Psoas muscle (tissue), 7 donors: ENCODE measurements at regions not wholly inside any gene's neighbourhood (a gene's known extent, or its start where the extent isn't known, plus 50 kb on each side); places are given as distances from the start of the nearest gene placed in this dataset.

Experiments used
- ATAC-seq, 4 donors: fragments of 200-7000 bp; cut with Tn5 transposase; one replicate each; pipeline ENCODE4 v1.9.1; 2020; ENCODE audit warnings: moderate library complexity in 3 of 4, mild to moderate bottlenecking in 2 of 4
- DNase-seq, 2 donors: peaks; one replicate each; pipeline ENCODE4 v3.0.0-alpha.2; 2020
- H3K27ac ChIP-seq: fragments of 200-600 bp; one replicate; pipeline ENCODE4 v1.8.0; 2022
- H3K27me3 ChIP-seq, 3 donors: fragments of 200-600 bp in 1 of 3; one replicate each; pipeline versions ENCODE4 v1.6.1 to v1.8.0; 2013 to 2022; ENCODE audit warnings: low read length in 2 of 3, mild to moderate bottlenecking in 2 of 3, moderate library complexity in 1 of 3; ENCODE audit not compliant: insufficient read depth in 3 of 3
- H3K36me3 ChIP-seq, 2 donors: fragments of 200-600 bp in 1 of 2; one replicate each; pipeline versions ENCODE4 v1.6.1 to v1.8.0; 2013 to 2022; ENCODE audit warnings: low read depth in 1 of 2, mild to moderate bottlenecking in 1 of 2, moderate library complexity in 1 of 2; ENCODE audit not compliant: insufficient read depth in 1 of 2
- H3K4me1 ChIP-seq: fragments of 200-600 bp; one replicate; pipeline ENCODE4 v1.8.0; 2022
- H3K4me3 ChIP-seq: fragments of 200-600 bp; one replicate; pipeline ENCODE4 v1.8.0; 2022; ENCODE audit warnings: mild to moderate bottlenecking
- H3K9me3 ChIP-seq: fragments of 200-600 bp; one replicate; pipeline ENCODE4 v1.8.0; 2022
- CTCF ChIP-seq: fragments of 200-600 bp; IDR thresholded peaks from one replicate; pipeline ENCODE4 v1.8.0; 2022; ENCODE audit warnings: antibody characterized with exemption
- WGBS, 3 donors: extraction: QIAGEN DNeasy Blood & Tissue Kit; methylation state at CpG; one replicate each; pipeline versions ENCODE4 v1.1.6 to v1.1.7; 2013; 5-methylcytosine and 5-hydroxymethylcytosine counted together
- intact Hi-C, 2 donors: fragments of 100-400 bp; cut with DNase I; formaldehyde crosslinking; loops; one replicate each; pipeline versions ENCODE4 v1.11.0 to v1.14.2; 2022
- donor health status: healthy with polysubstance abuse.
- donor health status: DM: no; HTN: no; CAD: no; lungs with moderate emphysema.
- donor health status: Bipolar disorder and iron deficiency.
- donor health status: healthy.
- donor health status: DM: yes; HTN: yes; CAD: no.
- donor health status: DM: no; HTN: no; CAD: no.
- donor health status: DM: yes; HTN: yes; CAD: no.

DNA sequence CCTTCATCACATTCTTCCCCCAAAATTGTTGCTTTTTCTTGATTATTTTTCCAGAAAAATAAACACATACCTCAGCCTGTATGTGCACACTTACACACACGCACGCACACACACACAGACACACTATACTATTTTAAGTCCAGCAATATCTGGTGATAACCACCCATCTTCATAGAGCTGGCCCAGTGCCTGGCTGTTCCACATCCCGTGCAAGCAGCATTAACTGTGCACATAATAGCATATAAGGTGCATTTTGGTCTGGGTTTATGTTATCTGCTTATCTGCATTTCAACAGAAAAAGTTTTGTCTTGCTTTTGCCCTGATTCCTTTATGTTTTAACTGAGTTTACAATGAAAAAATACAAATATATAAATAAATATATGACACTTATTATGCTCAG is 143.1 kb upstream of the KLF6 start:
- no peak for ATAC-seq
- Histone ChIP-seq H3K4me3 (no peak overlapping the region), H3K4me1 (no peaks in the 10 kb centered on the region), H3K27me3 (no peaks in the 10 kb centered on the region), H3K9me3 (no peaks in the 10 kb centered on the region), H3K36me3 (no peaks in the 10 kb centered on the region), H3K27ac (no peak overlapping the region)
- no peak for DNase-seq
- TF ChIP-seq CTCF = no peak
- 67 to 70% (median 67%) methylated on average over 3 of the region's 3 CpGs for WGBS, 3 donors
- intact Hi-C loops = no loop called here

DNA sequence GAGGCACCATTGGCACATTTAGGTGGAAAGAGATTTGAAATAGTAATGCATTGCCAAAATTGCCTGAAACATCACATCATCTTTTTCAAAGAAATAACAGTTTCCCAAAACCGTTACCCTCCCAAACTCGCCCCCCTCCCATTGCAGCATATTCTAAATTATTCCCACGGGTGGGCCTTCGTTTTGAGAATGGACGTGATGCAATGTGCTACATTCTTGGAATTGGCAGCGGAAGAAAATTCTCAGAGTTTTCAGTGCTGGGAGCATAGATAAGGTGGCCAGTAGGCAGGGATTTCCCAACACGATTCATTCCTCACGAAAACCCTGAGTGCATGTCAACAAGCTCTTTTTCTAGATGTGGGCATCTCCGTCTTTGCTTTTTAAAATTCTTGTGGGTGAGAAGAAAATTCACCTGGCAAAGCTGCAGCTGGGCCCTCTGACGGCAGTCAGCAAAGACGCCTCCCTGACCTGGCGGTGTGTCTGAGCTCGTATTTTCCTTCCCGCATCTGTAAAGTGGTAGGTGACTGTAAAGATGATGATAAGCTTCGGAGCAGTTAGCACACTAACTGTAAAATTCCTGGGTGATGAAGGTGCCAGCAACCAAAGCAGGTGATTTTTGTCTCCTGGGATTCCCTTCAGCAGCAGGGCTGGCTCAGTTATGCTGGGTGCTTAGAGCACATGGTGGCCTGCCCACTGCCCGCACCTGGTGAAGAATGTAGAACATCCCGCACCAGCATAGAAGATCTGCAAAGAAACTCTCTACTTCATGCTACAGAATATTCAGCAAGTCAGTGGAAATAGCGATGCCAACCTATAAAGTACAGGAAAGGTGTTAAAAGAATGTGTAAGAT is 141.9 kb upstream of the KLF6 start:
- Histone ChIP-seq H3K36me3 (no peaks in the 10 kb centered on the region), H3K27ac (no peak overlapping the region), H3K4me1 (no peaks in the 10 kb centered on the region), H3K4me3 (no peak overlapping the region), H3K27me3 (no peaks in the 10 kb centered on the region), H3K9me3 (no peaks in the 10 kb centered on the region)
- TF ChIP-seq CTCF = no peak
- ATAC-seq (no peak), DNase-seq (no peak)
- 62 to 70% (median 66%) methylated on average over 18 of the region's 18 CpGs for WGBS, 3 donors
- intact Hi-C loops = no loop called here

DNA sequence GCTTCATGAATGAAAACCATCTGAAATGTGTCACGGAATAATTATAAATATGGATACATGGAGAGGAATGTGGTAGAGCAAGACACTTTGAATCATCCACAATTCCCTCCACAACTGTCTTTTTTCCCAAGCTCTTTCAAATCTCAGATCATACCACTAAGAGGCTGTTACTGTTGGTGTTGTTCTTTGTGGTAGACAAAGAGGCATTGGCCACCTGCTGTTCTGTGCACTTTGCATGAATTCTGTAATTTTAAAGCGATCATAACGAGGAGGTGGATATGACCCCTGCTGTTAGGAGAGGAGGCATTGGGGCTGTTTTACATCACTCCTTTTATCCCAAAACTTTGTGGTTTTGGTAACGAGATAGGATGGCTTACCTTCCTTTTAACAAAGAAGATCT is 141.2 kb upstream of the KLF6 start:
- ATAC-seq = no peak
- TF ChIP-seq CTCF = no peak
- Histone ChIP-seq H3K4me1 (no peaks in the 10 kb centered on the region), H3K36me3 (no peaks in the 10 kb centered on the region), H3K9me3 (no peaks in the 10 kb centered on the region), H3K27ac (no peak overlapping the region), H3K4me3 (no peak overlapping the region), H3K27me3 (no peaks in the 10 kb centered on the region)
- WGBS, 3 donors = 80 to 88% (median 85%) methylated on average over 4 of the region's 4 CpGs
- no peak for DNase-seq
- intact Hi-C loops = no loop called here

DNA sequence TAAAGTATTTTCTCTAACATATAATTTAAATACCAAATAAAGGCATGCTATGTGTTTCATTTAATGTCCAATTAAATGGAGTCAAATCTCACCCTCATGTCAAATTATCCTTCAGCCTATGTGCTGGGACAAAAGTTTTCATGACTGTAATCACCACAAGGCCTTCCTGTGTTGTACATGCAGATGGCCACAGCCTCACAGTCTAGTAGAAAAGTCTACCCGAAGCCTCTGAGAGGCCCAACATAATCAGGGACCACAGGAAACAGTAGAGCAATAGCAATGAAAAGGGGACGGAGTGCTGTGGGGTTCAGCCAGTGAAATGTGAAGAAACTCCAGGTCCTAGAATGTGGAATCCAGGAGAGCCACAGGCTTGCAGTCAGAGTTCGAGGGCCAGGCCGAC is 140.2 kb upstream of the KLF6 start:
- no peak overlapping the region for H3K27ac ChIP-seq
- no peak for TF ChIP-seq CTCF
- H3K9me3 ChIP-seq = no peaks in the 10 kb centered on the region
- no peaks in the 10 kb centered on the region for H3K4me1 ChIP-seq
- DNase-seq (no peak), ATAC-seq (no peak)
- no peaks in the 10 kb centered on the region for H3K36me3 ChIP-seq
- no peak overlapping the region for H3K4me3 ChIP-seq
- no peaks in the 10 kb centered on the region for H3K27me3 ChIP-seq
- 86 to 92% (median 88%) methylated on average over 4 of the region's 4 CpGs for WGBS, 3 donors
- intact Hi-C loops = no loop called here

DNA sequence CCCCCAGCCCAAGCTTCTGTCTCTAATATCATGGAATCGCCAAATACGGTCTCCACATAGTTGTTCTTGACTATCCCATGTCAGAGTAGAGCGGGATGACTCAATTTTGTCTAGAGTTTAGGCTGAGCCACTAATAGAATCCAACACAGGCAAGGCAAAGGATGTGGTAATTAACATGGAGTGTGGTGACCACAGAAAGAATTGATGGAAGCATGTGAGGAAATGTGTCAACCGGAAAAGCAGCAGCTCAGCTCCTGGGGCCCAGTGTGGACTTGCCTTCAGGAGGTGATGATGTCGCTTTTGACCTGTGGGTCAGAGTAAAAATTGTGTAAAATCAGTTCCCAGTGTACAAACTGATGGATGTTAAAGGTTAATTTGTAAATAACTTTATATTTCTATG is 139.3 kb upstream of the KLF6 start:
- intact Hi-C loops = no loop called here

More for the DNA sequence above, 139.3 kb upstream of the KLF6 start:
- no peaks in the 10 kb centered on the region for H3K9me3 ChIP-seq
- TF ChIP-seq CTCF = no peak
- ATAC-seq (peak in 2 of 4 donors; percentile 27 to 53), DNase-seq (no peak)
- peak overlapping the region; percentile 30 for H3K27ac ChIP-seq
- H3K4me3 ChIP-seq = no peak overlapping the region
- H3K27me3 ChIP-seq = no peaks in the 10 kb centered on the region
- 58 to 70% (median 66%) methylated on average over 5 of the region's 5 CpGs for WGBS, 3 donors
- H3K36me3 ChIP-seq = no peaks in the 10 kb centered on the region
- H3K4me1 ChIP-seq = no peaks in the 10 kb centered on the region
